ENCODE measurements at regions not wholly inside any gene's neighbourhood (a gene's known extent, or its start where the extent isn't known, plus 50 kb on each side); places are given as distances from the start of the nearest gene placed in this dataset.

GRCh38 chr6:50637267-50637666 is 76.1 kb upstream of the TFAP2D start:
- DNase-seq (ENCODE audit: low spot score), result no peak

DNA sequence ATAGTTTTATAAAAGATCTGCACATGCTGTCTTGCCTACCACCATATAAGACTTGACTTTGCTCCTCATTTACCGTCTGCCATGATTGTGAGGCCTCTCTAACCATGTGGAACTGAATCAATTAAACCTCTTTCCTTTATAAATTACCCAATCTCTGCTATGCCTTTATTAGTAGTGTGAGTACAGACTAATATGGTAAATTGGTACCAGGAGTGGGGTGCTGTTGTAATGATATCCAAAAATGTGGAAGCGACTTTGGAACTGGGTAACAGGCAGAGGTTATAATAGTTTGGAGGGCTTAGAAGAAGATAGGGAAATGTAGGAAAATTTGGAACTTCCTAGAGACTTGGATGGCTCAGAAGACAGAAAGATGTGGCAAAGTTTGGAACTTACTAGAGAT is 64.2 kb upstream of the TFAP2D start:
- no peak for DNase-seq (ENCODE audit: low spot score)

GRCh38 chr6:50653253-50653652 is 60.1 kb upstream of the TFAP2D start:
- no peak for DNase-seq (ENCODE audit: low spot score)

DNA sequence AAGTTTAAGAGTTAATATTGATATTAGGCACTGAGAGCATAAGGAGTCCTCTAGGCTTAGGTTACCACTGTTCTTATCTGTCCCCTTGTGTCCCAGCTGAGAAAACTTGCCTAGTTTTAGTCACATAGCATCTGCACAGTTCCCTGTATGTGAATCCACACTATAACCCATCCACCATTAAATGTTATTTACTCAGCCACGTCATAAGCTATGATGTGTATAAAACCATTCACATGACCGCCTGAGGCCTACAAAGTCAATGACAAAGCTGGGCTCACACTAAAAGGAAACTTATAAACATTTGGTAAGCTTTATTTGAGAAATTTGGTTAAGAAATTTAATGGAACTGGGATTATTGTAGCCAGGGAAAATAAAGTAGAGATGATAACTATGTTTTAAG is 59.2 kb upstream of the TFAP2D start:
- no peak for DNase-seq (ENCODE audit: low spot score)

- DNase-seq (ENCODE audit: low spot score), result no peak
Measured at GRCh38 chr6:50655848-50656453, 57.4 kb upstream of the TFAP2D start.

- DNase-seq (ENCODE audit: low spot score), result no peak
Measured at GRCh38 chr6:50657513-50657912, 55.8 kb upstream of the TFAP2D start.

DNA sequence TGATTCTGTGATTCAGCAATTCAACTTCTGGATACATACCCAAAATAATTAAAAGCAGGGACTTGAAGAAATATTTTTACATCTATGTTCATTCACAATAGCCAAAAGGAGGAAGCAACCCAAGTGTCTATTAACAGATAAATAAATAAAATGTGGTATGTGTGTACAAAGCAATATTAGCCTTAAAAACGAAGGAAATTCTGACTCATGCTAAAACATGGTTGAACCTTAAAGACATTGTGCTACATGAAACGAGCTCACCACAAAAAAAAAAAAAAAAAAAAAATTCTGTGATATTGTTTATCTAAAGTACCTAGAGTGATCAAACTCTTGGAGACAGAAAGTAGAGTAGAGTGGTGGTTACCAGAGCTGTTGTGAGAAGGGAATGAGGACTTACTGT is 54.8 kb upstream of the TFAP2D start:
- DNase-seq (ENCODE audit: low spot score), result no peak

- no peak for DNase-seq (ENCODE audit: low spot score)
Measured at GRCh38 chr6:50661636-50662035, 51.7 kb upstream of the TFAP2D start.

Data from ecto neural progenitor cell (in vitro differentiated cells).